ENCODE measurements at regions not wholly inside any gene's neighbourhood (a gene's known extent, or its start where the extent isn't known, plus 50 kb on each side); places are given as distances from the start of the nearest gene placed in this dataset.

GRCh38 chr3:117963858-117964257 lies 1070.8 kb downstream of the IGSF11 start:
- TF ChIP-seq POLR2A (IDR thresholded peaks at IDR 0.05) = no peak
- no peak for TF ChIP-seq CTCF (IDR thresholded peaks at IDR 0.05)

All from Peyer's patch (tissue), 4 donors.